Smooth muscle cell (in vitro differentiated cells): ENCODE measurements at regions not wholly inside any gene's neighbourhood (a gene's known extent, or its start where the extent isn't known, plus 50 kb on each side); places are given as distances from the start of the nearest gene placed in this dataset.
"Not testable (repeated sequence)": the region's sequence is repeated elsewhere in the genome, so short reads cannot be mapped to it uniquely, and the experiment has no call there.

Experiments used
- DNase-seq: peaks from one replicate; lab custom pipeline; 2025; ENCODE audit not compliant: unreplicated experiment; lab: John Stamatoyannopoulos, UW
- H2AFZ ChIP-seq: fragments of 200-600 bp; sonication (generic); 2 replicates; pipeline ENCODE4 v1.6.0; 2016; ENCODE audit warnings: antibody characterized with exemption, low read depth, mild to moderate bottlenecking
- H3F3A ChIP-seq: fragments of 200-600 bp; sonication (generic); 2 replicates; pipeline ENCODE4 v1.6.0; 2017; ENCODE audit warnings: antibody characterized with exemption, low read depth
- H3K27ac ChIP-seq: fragments of 200-600 bp; sonication (generic); 2 replicates; pipeline ENCODE4 v1.5.1; 2016; ENCODE audit warnings: low read depth, mild to moderate bottlenecking
- H3K27me3 ChIP-seq: fragments of 200-600 bp; sonication (generic); 2 replicates; pipeline ENCODE4 v1.6.1; 2016; ENCODE audit warnings: low read depth, mild to moderate bottlenecking
- H3K36me3 ChIP-seq: fragments of 200-600 bp; sonication (generic); 2 replicates; pipeline ENCODE4 v1.5.1; 2016; ENCODE audit warnings: low read depth
- H3K4me1 ChIP-seq: fragments of 200-600 bp; sonication (generic); 2 replicates; pipeline ENCODE4 v1.5.1; 2016; ENCODE audit warnings: low read depth
- H3K4me2 ChIP-seq: fragments of 200-600 bp; sonication (generic); 2 replicates; pipeline ENCODE4 v1.6.0; 2016; ENCODE audit warnings: mild to moderate bottlenecking
- H3K4me3 ChIP-seq: fragments of 200-600 bp; sonication (generic); 2 replicates; pipeline ENCODE4 v1.5.1; 2016; ENCODE audit warnings: mild to moderate bottlenecking
- H3K79me2 ChIP-seq: fragments of 200-600 bp; sonication (generic); 2 replicates; pipeline ENCODE4 v1.6.0; 2016; ENCODE audit warnings: low read depth, mild to moderate bottlenecking
- H3K9ac ChIP-seq: fragments of 200-600 bp; sonication (generic); 2 replicates; pipeline ENCODE4 v1.6.0; 2016; ENCODE audit warnings: low read depth
- H3K9me3 ChIP-seq: fragments of 200-600 bp; sonication (generic); replicated peaks from 2 replicates; pipeline ENCODE4 v1.5.1; 2016; ENCODE audit warnings: low read depth
- H4K20me1 ChIP-seq: fragments of 200-600 bp; sonication (generic); 2 replicates; pipeline ENCODE4 v1.6.0; 2016; ENCODE audit warnings: low read depth
- WGBS: methylation state at CpG from one replicate; pipeline ENCODE4 v1.1.7; 2016; ENCODE audit warnings: low lambda C conversion rate; 5-methylcytosine and 5-hydroxymethylcytosine counted together
- TF ChIP-seq, protein P1 (sequence below): fragments of 200-600 bp; sonication (generic); IDR thresholded peaks from 2 replicates; pipeline ENCODE4 v1.5.1; 2017; ENCODE audit warnings: borderline replicate concordance, mild to moderate bottlenecking, antibody characterized with exemption; ENCODE audit not compliant: insufficient read depth, poor library complexity, severe bottlenecking

DNA sequence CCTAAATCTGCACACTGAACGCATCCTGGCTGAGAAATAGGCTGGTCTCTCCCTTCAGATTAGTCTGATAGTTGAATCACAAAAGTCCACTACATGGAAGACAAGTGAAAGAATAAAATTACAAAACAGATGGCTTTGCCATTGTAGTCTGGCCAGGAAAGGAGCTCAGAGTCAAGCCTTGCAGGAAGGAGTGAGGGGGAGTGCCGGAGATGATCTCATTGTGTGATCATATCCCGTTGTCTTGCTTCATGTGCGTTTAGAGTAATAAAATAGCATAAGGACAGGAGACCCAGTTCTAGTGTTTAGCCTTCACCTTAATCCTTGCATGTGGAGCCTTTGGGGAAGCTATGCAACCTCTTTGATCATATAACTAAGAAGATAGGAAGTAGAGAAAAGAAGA, 666.7 kb upstream of the RAG2 start:
- no peaks in the 10 kb centered on the region for H3K36me3 ChIP-seq
- DNase-seq = no peak
- no peak overlapping the region for H2AFZ ChIP-seq
- H3K4me1 ChIP-seq = no peaks in the 10 kb centered on the region
- TF ChIP-seq, protein P1, sequence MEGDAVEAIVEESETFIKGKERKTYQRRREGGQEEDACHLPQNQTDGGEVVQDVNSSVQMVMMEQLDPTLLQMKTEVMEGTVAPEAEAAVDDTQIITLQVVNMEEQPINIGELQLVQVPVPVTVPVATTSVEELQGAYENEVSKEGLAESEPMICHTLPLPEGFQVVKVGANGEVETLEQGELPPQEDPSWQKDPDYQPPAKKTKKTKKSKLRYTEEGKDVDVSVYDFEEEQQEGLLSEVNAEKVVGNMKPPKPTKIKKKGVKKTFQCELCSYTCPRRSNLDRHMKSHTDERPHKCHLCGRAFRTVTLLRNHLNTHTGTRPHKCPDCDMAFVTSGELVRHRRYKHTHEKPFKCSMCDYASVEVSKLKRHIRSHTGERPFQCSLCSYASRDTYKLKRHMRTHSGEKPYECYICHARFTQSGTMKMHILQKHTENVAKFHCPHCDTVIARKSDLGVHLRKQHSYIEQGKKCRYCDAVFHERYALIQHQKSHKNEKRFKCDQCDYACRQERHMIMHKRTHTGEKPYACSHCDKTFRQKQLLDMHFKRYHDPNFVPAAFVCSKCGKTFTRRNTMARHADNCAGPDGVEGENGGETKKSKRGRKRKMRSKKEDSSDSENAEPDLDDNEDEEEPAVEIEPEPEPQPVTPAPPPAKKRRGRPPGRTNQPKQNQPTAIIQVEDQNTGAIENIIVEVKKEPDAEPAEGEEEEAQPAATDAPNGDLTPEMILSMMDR = no peak
- no peak overlapping the region for H3K27ac ChIP-seq
- H3K79me2 ChIP-seq = no peaks in the 10 kb centered on the region
- no peak overlapping the region for H3K9ac ChIP-seq
- no peaks in the 10 kb centered on the region for H3K9me3 ChIP-seq
- whole genome bisulfite sequencing = 57% methylated on average over 4 of the region's 4 CpGs
- H3K27me3 ChIP-seq = no peaks in the 10 kb centered on the region
- no peak overlapping the region for H3K4me3 ChIP-seq
- no peaks in the 10 kb centered on the region for H3F3A ChIP-seq
- H3K4me2 ChIP-seq = no peak overlapping the region
- H4K20me1 ChIP-seq = no peaks in the 10 kb centered on the region

DNA sequence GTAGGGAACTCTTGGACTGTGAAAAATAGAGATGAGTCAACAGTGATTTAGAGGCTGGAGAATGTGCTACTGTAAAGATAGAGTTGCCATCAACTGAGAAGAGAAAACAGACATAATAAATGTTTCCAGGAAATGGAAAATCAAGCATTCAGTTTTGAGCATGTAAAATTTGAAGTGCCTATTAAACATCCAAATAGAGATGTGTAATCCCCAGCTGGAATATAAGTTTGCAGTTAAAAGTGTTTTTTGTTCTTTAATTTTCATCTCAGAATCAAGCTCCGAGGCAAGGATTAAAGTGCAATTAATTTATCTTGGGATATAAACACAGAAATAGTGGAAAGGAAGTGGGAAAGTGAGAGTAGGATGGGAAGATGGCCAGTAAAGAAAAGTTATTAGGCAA, 666.0 kb upstream of the RAG2 start:
- TF ChIP-seq, protein P1 = no peak
- Histone ChIP-seq H2AFZ (peak overlapping the region; percentile 27), H3K36me3 (no peaks in the 10 kb centered on the region), H3K27ac (no peak overlapping the region), H3K4me3 (no peak overlapping the region), H3K4me1 (no peaks in the 10 kb centered on the region), H3K9me3 (no peaks in the 10 kb centered on the region), H3K27me3 (no peaks in the 10 kb centered on the region), H3K4me2 (peak overlapping the region; percentile 32), H3K9ac (no peak overlapping the region), H4K20me1 (no peaks in the 10 kb centered on the region), H3K79me2 (no peaks in the 10 kb centered on the region), H3F3A (no peaks in the 10 kb centered on the region)
- DNase-seq = no peak
- 72% methylated on average over 1 of the region's 1 CpG for WGBS

DNA sequence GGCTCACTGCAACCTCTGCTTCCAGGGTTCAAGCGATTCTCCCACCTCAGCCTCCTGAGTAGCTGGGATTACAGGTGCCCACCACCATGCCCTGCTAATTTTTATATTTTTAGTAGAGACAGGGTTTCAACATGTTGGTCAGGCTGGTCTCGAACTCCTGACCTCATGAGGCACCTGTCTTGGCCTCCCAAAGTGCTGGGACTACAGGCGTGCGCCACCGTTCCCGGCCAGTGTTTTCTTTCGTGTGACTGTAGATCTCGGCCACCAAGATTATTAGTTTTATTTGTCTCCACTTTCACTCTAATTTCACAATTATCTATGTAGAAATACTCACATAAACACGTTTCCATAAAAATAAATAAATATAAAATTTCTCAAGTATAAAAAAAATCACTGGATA, 665.4 kb upstream of the RAG2 start:
- 92% methylated on average over 9 of the region's 9 CpGs for WGBS
- not testable (repeated sequence) for H3K79me2 ChIP-seq

DNA sequence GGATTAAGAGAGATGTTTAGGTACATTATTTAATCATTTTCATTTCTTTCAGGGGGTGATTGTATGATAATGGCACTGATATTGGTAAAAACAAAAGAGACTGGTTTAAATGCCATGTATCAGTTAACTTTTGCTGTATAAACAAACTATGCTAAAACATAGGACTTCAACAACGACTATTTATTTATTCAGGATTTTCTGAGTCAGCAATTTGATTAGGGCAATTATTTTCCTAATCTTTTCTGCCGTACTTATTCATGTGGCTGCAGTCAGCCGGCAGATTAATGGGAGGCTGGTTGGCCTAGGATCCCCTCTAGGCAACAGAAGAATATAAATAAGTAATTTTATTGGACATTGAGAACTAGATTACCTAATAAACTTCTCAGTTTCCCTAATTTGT, 661.7 kb upstream of the RAG2 start:
- Histone ChIP-seq H3K4me3 (no peak overlapping the region), H4K20me1 (no peaks in the 10 kb centered on the region), H3K4me1 (no peaks in the 10 kb centered on the region), H3K79me2 (no peaks in the 10 kb centered on the region), H3K9me3 (no peaks in the 10 kb centered on the region), H2AFZ (no peak overlapping the region), H3K27me3 (no peaks in the 10 kb centered on the region), H3K9ac (no peak overlapping the region), H3K4me2 (no peak overlapping the region), H3K36me3 (no peaks in the 10 kb centered on the region), H3K27ac (no peak overlapping the region), H3F3A (no peaks in the 10 kb centered on the region)
- 72% methylated on average over 3 of the region's 3 CpGs for WGBS
- TF ChIP-seq, protein P1 = no peak
- no peak for DNase-seq

More for the DNA sequence above, 665.4 kb upstream of the RAG2 start:
- H3K9ac ChIP-seq, H3K27ac ChIP-seq, H3K27me3 ChIP-seq, H3F3A ChIP-seq, H3K4me3 ChIP-seq, H3K36me3 ChIP-seq, H3K4me2 ChIP-seq, H3K4me1 ChIP-seq, H4K20me1 ChIP-seq, DNase-seq, H3K9me3 ChIP-seq, H2AFZ ChIP-seq: not testable (repeated sequence)
